ENCODE measurements at regions not wholly inside any gene's neighbourhood (a gene's known extent, or its start where the extent isn't known, plus 50 kb on each side); places are given as distances from the start of the nearest gene placed in this dataset.
A peak's percentile ranks its signal among the peaks of the same experiment; 100 is the strongest.

- TF ChIP-seq USF1 (IDR thresholded peaks at IDR 0.05; ENCODE audit: borderline replicate concordance, extremely low read length, insufficient read depth, low read depth, low read length) (no peak), NR2C1 (IDR thresholded peaks at IDR 0.05) (no peak), RELB (IDR thresholded peaks at IDR 0.05; ENCODE audit: low read depth) (no peak), IRF4 (IDR thresholded peaks at IDR 0.05; ENCODE audit: low read depth, low read length) (no peak)
Measured at GRCh38 chr10:124252097-124252715, 158.8 kb upstream of the CHST15 start (continued).

- peak overlapping the region; percentile 63 for H2AFZ ChIP-seq (ENCODE audit: control insufficient read depth, low read depth, low read length)
- WGBS (ENCODE audit: insufficient coverage, insufficient replicate concordance, low lambda C conversion rate, missing lambda C conversion rate) = 0% methylated on average over 4 of the region's 4 CpGs
- SMC1A ChIA-PET (ENCODE audit: uncharacterized antibody, unreplicated experiment) = interaction anchor here (0.8 to 3.8 kb wide), 9 partner anchors 10 to 255 kb away, joined by 3 to 23 read pairs (median 6); no protein-coding TSS in a partner anchor
- H3K36me3 ChIP-seq (ENCODE audit: control insufficient read depth in 2 of 2, insufficient read depth in 2 of 2, low read length in 1 of 2) = no peaks in the 10 kb centered on the region
- TF ChIP-seq SPI1 (IDR thresholded peaks at IDR 0.05; ENCODE audit: borderline replicate concordance, insufficient read depth, low read depth, low read length) (peak; percentile 36; the same call in 1 of the 2 replicates), MEF2A (IDR thresholded peaks at IDR 0.05; ENCODE audit: insufficient read depth, low read depth, low read length) (0 out of 2 replicates have a peak, but pooled peaks have one; percentile 26), CBFB (IDR thresholded peaks at IDR 0.05; ENCODE audit: low read depth) (no peak), IKZF2 (IDR thresholded peaks at IDR 0.05) (0 out of 4 replicates have a peak, but pooled peaks of 1 of the 2 experiments have one; percentile 6), RUNX3 (IDR thresholded peaks at IDR 0.05; ENCODE audit: low read length) (peak; percentile 48)
- peak; percentile 53 for ATAC-seq
- H4K20me1 ChIP-seq (ENCODE audit: control insufficient read depth, insufficient read depth) = no peaks in the 10 kb centered on the region
- POLR2A ChIA-PET = interaction anchor here (1.5 kb wide), 1 partner anchor 35 kb away, joined by 4 read pairs; no protein-coding TSS in a partner anchor
- H3K9ac ChIP-seq (ENCODE audit: control insufficient read depth, insufficient read depth, low read length) = no peak overlapping the region
- FAIRE-seq = peak; percentile 49
- peak; percentile 60 for DNase-seq (ENCODE audit: low read depth, low spot score)
- no TSS peak for BruUV-seq (replicated peaks)
- H3K4me2 ChIP-seq (ENCODE audit: control insufficient read depth, insufficient read depth) = peak overlapping the region; percentile 69
- H3K79me2 ChIP-seq (ENCODE audit: control insufficient read depth, insufficient read depth, low read length) = no peaks in the 10 kb centered on the region
- 0 out of 2 replicates have a peak overlapping the region, but pooled peaks have one; percentile 2 for H3K4me3 ChIP-seq
- H3K9me3 ChIP-seq (replicated peaks; ENCODE audit: control insufficient read depth, insufficient read depth, low read length) = peaks cover 2% of the 10 kb centered on the region; the same call in 2 of the 3 replicates
- no peaks in the 10 kb centered on the region; a peak in 1 of 4 replicates for H3K27me3 ChIP-seq (replicated peaks in 1 of 2; ENCODE audit: control insufficient read depth in 2 of 2, insufficient read depth in 2 of 2, low read length in 1 of 2)
- RAD21 ChIA-PET (ENCODE audit: unreplicated experiment) = interaction anchor here (1.0 to 2.8 kb wide), 5 partner anchors 32 to 257 kb away, joined by 3 to 13 read pairs (median 6); no protein-coding TSS in a partner anchor
- peaks cover 45% of the 10 kb centered on the region for H3K4me1 ChIP-seq (ENCODE audit: control insufficient read depth, insufficient read depth, low read length)
- intact Hi-C loops (cut with micrococcal nuclease; ENCODE audit: unreplicated experiment) = loop anchor here (5.0 to 10.0 kb wide), 2 partner anchors 36 to 133 kb away; no protein-coding TSS in a partner anchor
- peak overlapping the region; percentile 66 for H3K27ac ChIP-seq (ENCODE audit: control insufficient read depth, insufficient read depth)
- CTCF ChIA-PET = interaction anchor here (0.7 to 2.3 kb wide), 5 partner anchors 55 to 257 kb away, joined by 3 to 8 read pairs (median 4); no protein-coding TSS in a partner anchor
- in situ Hi-C loops (cut with MboI) = no loop called here
Measured at GRCh38 chr10:124251317-124252065, 158.1 kb upstream of the CHST15 start.

All from GM12878 (cell line).